Stimulated activated naive CD8-positive, alpha-beta T cell treated with anti-CD3 and anti-CD28 coated beads, Interleukin-15, Interleukin-2, amounts not matched to agents 100 U/mL and 50 U/mL, for 24 hours (primary cell): ENCODE measurements at regions not wholly inside any gene's neighbourhood (a gene's known extent, or its start where the extent isn't known, plus 50 kb on each side); places are given as distances from the start of the nearest gene placed in this dataset.

Experiments
- ATAC-seq: fragments of 150-1000 bp; cut with Tn5 transposase; one replicate; pipeline ENCODE4 v1.10.0; 2021
- DNase-seq: peaks from one replicate; pipeline ENCODE4 v3.0.0; 2021

DNA sequence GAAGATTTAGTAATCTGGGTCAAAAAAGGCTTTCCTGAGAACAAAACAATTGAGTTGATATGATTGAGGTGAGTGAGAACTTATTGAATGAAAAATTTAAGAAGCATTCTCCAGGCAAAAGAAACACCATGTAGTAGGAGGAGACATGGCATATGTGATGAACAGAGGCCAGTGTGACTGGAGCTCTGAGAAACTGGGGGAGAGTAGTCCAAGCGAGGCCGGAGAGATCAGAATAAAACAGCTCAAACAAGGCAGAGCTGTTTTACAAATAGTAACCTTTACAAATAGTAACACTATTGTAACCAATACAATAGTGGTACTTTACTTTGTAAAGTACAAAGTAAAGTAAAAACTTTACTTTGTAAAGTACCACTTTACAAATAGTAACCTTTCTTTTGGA lies 1159.1 kb downstream of the PCDH9 start:
- DNase-seq, result no peak
- no peak for ATAC-seq

DNA sequence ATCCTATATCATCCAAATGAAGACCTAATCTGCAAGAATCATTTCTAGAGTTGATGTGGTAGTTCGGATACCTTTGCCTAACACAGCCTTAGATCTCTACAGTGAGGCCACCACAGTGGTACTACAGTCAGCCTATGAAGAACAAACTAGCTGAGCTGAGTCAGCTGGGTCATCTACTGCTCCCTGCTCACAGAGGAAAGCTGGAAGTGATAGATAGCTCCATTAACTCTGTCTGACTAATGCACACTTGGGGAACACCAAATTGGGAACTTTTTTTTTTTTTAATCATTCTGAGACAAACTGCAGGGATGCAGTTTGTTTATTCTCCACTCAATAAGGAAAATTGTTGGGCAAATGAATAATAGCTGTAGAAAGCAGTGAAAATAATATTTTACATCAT lies 1160.6 kb downstream of the PCDH9 start:
- no peak for DNase-seq
- ATAC-seq, result no peak

DNA sequence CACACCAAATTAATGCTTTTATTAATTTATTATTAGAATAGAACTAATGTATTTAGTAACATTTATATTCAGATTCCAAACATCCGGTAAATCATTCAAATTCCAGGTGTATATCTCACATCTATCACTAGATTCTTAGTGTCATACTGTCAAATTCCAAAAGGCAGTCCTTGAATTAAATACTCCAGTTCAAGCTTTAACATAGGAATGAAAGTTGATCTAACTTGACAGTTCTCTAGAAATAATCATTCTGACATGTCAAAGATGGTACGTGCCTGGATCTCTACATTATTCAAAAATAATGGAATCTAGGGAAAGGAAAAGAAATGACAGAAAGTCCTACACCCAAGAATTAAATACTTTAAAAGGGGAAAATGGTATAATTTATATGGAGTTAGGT lies 1161.5 kb downstream of the PCDH9 start:
- DNase-seq, result no peak
- no peak for ATAC-seq

DNA sequence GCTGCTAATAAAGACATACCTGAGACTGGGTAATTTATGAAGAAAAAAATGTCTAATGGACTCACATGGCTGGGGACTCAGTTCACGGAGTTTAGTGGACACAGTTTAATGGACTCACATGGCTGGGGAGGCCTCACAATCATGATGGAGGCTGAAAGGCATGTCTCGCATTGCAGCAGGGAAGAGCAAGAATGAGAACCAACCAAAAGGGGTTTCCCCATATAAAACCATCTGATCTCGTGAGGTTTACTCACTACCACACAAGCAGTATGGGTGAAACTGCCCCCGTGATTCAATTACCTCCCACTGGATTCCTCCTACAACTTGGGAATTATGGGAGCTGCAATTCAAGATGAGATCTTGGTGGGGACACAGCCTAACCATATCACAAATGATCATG lies 1181.2 kb downstream of the PCDH9 start:
- DNase-seq (no peak), ATAC-seq (no peak)

DNA sequence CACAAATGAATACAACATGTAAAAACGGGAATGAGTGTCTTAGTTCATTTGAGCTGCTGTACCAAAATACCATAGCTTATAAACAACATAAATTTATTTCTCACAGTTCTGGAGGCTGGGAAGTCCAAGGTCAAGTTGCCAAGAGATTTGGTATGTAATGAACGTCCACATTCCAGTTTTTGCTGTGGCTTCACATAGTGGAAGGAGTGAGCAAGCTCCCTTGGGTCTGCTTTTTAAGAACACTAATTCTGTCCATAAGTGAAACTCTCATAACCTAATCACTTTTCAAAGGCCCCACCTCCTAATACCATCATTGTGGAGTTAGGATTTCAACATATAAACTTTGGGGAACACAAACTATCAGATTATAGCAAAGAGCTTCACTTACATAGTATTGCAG lies 1189.6 kb downstream of the PCDH9 start:
- ATAC-seq (no peak), DNase-seq (no peak)

DNA sequence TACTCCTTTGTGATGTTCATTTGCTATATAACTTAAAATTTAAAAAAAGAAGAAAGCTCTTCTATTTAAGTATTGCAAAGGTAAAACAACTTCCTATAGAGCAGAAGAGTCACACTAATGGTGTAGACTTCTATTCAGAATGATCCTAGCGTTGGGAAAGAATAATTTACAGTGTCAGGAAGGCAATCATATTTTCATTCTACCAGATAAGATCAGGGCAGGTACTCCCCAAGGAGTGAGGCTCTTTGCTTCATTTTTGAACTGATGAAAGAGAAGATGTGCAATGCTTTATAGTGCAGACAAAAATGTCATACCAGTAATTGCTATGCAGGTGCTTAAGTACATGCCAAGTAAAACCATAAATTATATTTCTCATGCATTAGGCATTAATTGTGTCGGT lies 1193.0 kb downstream of the PCDH9 start:
- DNase-seq (no peak), ATAC-seq (no peak)

DNA sequence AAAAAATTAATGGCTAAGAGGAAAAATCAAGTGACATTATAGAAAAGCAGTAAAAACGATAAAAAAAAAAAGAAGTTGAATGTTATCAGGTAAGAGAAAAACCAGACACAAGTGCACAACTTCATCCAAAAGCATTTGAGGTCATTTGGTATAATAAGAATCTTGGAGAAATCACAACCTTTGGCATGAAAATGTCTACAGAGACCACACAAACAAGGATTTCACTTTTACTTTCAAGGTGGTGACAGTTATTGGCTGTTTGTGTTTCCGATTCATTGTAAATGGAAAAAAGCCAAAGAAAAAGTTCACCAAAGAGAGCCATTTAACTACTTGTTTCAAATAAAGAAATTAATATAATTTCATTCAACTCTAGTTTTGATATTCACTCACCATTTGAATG lies 1193.5 kb downstream of the PCDH9 start:
- ATAC-seq (no peak), DNase-seq (no peak)

DNA sequence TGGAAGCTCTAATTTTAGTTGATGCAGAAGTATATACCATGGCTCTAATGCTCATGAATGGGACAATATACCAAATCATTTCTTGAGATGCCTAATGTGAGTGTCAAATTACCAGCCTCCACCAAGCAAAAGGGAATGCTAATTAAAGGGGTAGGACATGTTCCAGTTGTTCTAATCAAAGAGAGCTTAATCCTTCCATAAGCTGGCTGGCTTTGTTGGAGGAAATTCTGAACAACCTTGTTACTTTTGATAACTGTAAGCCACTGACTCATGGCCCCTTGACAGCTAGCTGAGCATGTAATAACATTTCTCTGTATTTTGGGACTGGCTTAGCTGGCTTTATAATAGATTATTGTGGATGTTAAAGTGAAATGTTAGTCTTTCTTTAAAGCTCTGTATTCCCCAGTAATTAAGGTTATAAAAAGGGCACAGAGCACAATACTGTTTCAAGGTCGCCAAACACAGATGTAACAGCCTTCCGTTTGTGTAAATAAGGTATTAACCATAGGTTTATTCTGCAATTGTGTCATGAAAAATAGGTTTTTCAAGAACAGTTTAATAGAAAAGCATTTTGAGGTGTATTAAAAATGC lies 1194.0 kb downstream of the PCDH9 start:
- ATAC-seq (no peak), DNase-seq (no peak)

DNA sequence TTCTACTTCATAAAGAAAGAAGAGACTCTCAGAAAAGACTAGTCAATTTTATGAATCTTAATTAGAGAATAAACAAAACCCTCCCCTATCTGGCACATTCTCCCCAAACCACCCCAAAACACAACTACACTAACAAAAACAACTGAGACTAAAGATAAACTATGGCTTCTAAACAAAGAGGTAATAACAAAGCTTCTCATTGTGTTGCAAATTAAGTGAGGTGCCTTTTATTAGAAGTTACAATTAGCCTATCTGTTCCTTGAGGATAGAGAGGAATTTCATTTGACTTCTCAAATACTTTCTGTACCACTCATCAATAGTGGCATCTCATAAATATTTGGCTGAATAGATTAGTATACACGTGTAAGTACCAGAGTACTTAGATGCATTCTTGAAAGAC lies 1196.2 kb downstream of the PCDH9 start:
- ATAC-seq, result no peak
- DNase-seq, result no peak

DNA sequence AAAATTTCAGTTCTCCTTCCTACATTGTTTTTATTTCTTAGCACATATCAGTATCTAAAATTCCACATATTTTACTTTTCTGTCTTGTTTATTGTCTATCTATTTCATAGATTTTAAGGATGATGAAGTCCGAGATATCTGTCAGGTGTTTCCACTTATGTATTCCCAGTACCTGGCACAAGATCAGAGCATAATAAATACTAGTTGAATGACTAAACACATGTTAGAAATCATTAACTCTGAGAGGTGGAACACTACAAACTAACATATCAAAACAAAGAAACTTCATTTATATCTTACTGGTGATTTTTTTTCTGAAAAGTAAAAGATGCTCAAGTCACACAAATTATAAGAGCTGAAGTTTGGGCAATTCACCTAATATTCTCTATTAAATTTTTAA lies 1208.3 kb downstream of the PCDH9 start:
- ATAC-seq (no peak), DNase-seq (no peak)

DNA sequence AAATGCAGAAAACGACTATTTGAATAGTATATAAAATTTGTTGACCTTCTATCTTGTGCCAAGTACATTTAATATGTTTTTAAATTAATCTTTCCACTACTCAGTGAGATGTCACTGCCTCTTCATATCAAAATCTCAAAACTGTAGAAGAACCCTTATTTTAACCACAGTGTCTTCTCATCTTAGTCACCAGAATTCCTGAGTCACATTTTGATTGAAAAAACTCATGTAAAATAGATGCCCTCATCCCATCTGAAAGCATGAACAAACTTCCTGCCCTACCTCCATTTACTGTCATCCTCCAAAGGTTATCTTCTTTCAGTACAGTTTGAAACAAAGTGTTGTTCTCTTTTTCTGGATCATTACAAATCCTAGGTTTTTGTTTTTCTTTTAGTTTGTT lies 1215.4 kb downstream of the PCDH9 start:
- DNase-seq, result no peak
- ATAC-seq, result no peak

DNA sequence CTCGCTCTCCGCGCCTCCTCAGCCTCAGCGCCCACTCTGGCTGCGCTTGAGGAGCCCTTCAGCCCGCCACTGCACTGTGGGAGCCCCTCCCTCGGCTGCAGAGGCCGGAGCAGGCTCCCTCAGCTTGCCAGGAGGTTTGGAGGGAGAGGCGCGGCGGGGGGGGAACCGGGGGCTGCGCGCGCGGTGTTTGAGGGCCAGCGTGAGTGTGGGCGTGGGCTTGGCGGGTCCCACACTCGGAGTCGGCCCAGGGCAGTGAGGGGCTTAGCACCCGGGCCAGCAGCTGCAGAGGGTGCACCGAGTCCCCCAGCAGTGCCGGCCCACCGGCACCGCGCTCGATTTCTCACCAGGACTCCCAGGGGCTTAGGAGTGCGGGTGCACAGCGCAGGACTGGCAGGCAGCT lies 1220.9 kb downstream of the PCDH9 start:
- no peak for ATAC-seq
- DNase-seq, result no peak

DNA sequence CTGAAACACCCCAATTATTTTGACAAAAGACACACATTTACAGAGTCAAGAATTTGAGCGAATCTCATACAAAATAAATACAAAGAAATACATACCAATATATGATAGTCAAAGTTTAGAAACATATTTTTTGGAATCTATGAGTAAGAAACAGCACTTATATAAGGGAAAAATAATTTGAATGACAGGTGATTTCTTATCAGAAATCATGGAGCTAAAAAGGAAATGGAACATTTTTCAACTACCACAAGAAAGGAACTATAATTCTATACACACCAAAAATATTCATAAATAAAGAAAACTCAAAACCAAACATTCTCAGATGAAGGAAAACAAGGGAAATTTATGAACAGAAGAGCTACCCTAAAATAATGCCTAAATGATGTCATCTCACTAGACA lies 1226.6 kb downstream of the PCDH9 start:
- no peak for DNase-seq
- ATAC-seq, result no peak

DNA sequence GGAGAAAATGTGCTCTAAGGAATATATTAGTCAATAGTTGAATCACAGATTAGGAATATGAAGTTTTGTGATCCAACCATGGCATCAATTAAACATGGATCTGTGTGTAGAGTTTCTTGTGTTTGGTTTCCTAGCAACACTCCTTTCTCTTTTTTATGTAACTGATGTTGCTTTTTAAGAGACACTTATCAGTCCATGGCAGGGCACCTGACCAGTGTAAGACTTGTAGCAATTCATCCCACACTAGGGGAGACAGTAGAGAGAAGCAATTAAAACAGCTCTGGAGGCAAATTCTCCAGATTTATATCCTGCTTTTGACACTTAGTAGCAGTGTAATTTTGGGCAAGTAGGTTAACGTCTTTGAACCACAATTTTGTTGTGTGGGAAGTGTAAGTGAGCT lies 1229.0 kb downstream of the PCDH9 start:
- DNase-seq (no peak), ATAC-seq (no peak)

DNA sequence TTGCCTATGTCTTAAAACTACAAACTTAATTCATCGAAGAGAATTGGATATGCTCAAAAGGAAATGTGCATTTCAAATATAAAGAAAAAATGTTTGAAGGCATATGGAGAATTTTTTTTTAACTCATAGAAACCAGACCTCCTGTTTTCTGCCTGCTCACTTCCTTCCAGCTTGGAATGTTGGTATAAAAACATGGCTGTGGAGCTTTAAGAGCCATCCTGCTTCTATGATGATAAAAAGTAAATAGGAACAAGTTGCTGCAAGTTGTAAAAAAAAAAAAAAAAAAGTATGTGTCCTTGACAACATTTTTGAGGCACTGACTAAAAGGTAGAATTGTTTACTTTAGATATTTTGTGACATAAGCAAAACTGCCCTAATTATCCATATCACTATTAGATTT lies 1230.7 kb downstream of the PCDH9 start:
- ATAC-seq (no peak), DNase-seq (no peak)

DNA sequence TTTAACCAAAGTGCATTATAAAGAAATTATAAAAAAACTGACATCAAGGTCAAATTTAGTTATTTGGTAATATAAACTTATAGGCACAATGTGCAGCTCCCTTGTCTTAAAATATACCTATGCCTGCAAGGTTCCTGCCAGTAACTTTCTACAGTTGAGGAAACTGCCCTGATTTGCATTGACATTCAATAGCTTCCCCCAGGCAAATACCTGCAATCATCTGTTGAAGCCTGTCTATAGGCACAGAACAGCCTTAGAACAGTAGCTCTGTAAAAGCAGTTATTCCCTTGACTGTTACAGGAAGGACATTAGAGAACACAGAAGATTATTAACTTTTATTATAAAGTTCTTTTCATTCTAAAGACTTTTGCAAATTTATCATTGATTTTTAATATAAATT lies 1239.5 kb downstream of the PCDH9 start:
- ATAC-seq (no peak), DNase-seq (no peak)

DNA sequence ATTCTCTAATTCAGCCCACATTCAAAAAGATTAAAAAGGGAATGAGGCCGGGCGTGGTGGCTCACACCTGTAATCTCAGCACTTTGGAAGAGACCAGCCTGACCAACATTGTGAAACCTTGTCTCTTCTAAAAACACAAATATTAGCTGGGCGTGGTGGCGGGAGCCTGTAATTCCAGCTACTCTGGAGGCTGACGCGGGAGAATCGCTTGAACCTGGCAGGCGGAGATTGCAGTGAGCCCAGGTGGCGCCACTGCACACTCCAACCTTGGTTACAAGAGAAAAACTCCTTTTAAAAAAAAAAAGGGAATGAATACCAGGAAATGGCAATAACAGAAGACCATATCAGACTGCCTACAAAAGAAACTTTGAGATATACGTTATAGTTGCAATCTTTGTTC lies 1244.5 kb downstream of the PCDH9 start:
- DNase-seq (no peak), ATAC-seq (no peak)

DNA sequence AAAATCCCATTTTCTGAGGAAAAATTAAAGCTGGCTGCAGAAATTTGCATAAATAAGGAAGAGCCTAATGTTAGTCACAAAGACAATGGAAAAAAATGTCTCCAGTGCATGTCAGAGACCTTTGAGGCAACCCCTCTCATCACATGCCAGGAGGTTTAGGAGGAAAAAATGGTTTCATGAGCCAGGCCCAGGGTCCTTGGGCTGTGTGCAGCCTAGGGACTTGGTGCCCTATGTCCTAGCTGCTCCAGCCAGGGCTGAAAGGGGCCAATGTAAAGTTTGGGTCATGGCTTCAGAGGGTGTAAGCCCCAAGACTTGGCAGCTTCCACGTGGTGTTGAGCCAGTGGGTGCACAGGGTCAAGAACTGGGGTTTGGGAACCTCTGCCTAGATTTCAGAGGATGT lies 1252.6 kb downstream of the PCDH9 start:
- no peak for DNase-seq
- ATAC-seq, result no peak

DNA sequence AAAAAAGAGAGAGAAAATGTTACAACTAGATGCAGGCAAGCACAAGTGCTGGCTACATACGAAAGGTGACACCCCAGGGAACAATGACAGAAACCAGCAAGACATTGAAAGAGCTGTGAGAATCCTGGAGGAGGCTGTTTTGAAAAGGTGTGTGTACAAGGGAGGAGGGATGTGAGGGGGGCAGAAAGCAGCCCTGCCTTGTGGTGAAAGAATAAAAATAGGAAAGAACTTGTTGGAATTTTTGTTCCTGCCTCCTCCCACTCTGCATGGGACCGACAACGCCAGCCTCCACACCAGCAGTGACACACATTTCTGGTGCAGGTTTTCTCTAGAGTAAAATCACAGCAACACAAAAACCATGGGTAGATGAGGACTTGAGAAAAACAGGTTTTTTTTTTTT lies 1258.6 kb downstream of the PCDH9 start:
- no peak for DNase-seq
- no peak for ATAC-seq

DNA sequence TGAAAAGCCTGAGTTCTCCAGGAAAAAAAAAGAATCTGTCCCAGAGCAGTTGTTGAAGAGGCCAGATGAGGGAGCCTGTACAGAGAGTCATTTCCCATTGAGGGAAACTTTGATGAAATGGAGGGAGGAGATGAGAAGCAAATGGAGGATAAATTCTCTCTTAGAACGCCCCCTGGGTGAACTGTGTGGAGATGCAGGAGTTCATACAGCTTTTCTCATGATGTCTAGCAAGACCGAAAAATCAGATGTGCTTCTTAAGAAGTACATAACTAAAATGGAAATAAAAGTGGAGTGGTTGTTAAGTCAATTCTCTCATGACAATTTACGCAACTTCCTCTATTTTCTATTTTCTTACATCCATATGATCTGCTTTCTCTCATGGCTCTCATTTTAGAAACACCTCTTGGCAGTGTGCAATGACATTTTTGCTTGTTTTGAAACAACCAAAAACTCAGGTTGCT lies 1263.1 kb downstream of the PCDH9 start:
- ATAC-seq (no peak), DNase-seq (no peak)

DNA sequence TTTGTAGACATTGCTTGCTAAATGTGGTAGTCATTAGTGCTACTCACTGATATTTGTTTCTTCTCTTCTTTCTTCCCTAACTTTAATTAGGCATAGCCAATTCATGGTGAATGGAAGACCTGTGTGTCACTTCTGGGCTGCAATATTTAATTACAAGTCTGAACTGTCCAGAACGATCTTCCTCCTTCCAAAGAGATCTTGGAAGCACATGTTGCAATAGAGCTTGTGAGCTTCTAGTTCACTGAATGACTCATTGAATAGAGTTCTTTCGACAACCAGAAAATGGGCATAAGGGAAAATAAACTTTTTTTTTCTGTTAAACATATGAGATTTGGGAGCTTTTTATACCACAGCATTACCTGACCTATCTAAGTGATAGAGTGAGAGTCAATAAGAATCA lies 1264.6 kb downstream of the PCDH9 start:
- ATAC-seq, result no peak
- no peak for DNase-seq

DNA sequence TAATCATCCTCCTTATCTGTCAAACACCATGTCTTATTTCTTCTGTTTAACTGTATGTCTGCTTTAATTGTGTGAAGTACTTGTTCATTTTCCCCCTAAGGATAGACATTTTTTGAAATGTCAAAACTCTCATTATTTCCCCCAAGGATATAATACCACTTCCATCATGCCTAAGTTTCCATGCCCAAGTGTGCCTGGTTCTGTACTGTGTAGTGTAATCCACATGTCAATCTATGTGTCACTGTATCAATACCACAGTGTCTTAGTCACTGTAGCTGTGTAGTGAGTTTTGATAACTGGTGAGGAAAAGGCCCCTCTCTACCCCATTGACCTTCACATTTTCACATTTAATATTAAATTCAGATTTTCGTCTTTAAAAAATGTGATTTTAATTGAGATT lies 1265.5 kb downstream of the PCDH9 start:
- DNase-seq (no peak), ATAC-seq (no peak)

DNA sequence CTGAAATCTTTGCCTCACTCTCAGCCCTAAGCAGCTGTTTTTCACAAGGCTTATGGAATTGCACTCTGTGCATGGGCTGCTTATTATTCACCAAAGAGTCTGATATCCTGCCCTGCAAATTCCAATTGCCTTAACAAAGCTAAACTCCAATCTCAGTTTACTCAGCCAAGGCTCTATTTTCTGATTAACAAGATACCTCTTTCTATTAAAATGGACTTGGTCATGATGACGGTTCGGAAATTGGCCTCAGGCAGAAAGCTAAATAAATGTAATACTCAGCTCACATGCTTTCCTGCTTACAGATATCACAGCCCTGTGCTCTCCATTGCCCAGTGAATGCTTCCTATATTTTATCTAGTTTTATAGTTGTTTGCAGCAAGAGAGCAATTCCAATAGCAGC lies 1270.8 kb downstream of the PCDH9 start:
- DNase-seq (no peak), ATAC-seq (no peak)

DNA sequence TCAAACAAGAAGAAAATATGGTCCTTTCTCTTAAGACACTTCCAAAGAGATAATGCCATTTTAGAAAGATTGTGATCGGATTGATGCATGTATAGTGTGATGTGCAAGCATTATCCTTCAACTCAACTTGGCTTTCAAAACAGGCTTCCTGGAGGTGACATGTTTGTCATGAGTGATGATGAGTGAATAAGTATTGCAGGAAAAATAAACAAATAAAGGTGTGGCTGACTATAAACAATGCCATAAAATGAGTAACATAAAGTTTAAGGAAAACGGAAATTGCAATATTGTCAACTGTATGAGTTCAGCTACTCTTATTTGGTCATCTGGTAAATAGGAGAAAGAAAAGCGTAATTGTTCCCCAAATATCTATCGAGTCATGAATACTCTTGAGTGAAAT lies 1283.7 kb downstream of the PCDH9 start:
- ATAC-seq (no peak), DNase-seq (no peak)

DNA sequence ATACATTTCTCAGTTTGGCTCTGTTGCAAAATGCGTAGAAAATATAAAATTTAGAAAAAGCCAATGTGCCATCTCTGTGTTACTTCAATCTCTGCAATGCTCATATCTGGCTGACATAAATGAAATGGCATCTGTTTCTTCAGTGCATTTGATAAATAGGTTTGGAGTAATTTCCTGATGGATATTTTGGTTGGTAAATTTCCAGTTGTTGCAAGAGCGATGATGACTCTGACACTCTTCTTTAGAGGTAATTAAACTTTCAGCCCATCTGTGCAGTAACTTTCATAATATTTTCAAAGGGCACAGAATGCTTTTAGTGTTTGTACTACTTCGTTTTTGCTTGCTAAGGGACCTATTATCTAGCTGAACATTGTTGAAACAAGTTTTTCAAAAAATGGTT lies 1286.4 kb downstream of the PCDH9 start:
- DNase-seq, result no peak

More for the DNA sequence above, 1286.4 kb downstream of the PCDH9 start:
- ATAC-seq, result no peak
